ENCODE measurements at regions not wholly inside any gene's neighbourhood (a gene's known extent, or its start where the extent isn't known, plus 50 kb on each side); places are given as distances from the start of the nearest gene placed in this dataset.

DNA sequence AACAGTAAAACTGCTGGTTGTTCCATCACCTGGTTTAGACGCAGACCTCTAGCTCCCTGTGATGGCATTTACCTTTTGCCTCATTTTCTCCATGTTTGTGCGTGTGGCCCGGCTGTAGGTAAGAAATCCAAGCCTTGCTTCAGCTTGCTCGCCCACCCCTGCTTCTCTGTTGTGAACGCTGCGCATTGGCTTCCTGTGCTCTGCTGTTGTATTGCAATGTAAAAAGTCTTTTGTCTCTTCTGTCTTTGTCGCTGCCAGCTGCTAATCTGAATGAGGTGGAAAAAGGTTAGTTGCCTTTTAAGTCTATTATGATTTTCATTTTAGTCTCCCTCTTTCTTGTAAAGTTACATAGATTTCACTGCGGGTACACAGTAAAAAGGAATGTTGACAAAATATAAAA lies 127.3 kb upstream of the PACRGL start:
- Histone ChIP-seq H3K4ac (ENCODE audit: low read length) (no peak overlapping the region), H4K8ac (ENCODE audit: low read depth, low read length) (no peak overlapping the region), H3K4me2 (ENCODE audit: insufficient read depth, low read length, poor library complexity, severe bottlenecking) (peak overlapping the region; percentile 23), H3K23ac (ENCODE audit: low read depth, low read length, poor library complexity) (no peak overlapping the region), H3K79me1 (ENCODE audit: low read depth, low read length) (no peaks in the 10 kb centered on the region), H3K27me3 (ENCODE audit: control insufficient read depth in 3 of 3, insufficient read depth in 3 of 3, low read depth in 1 of 3, low read length in 3 of 3) (no peaks in the 10 kb centered on the region), H3K9me3 (replicated peaks in 1 of 2; ENCODE audit: control insufficient read depth in 2 of 2, insufficient read depth in 1 of 2, low read depth in 1 of 2, low read length in 2 of 2) (no peaks in the 10 kb centered on the region), H2BK15ac (ENCODE audit: low read length) (no peak overlapping the region), H3K18ac (ENCODE audit: low read length) (peak overlapping the region; percentile 13), H2BK12ac (ENCODE audit: low read length) (no peak overlapping the region), H2AFZ (ENCODE audit: low read length) (peak overlapping the region; percentile 50), H2BK120ac (ENCODE audit: low read depth, low read length) (no peak overlapping the region), H3K27ac (replicated peaks; ENCODE audit: low read length) (no peak overlapping the region), H3K4me3 (ENCODE audit: low read length in 2 of 2) (no peak overlapping the region), H3K14ac (ENCODE audit: low read length) (no peak overlapping the region), H3K9ac (ENCODE audit: low read depth, low read length, poor library complexity) (no peak overlapping the region), H3K4me1 (ENCODE audit: control insufficient read depth in 2 of 2, insufficient read depth in 1 of 2, low read depth in 1 of 2, low read length in 2 of 2) (peaks cover 5 to 19% of the 10 kb centered on the region in 2 donors), H3K36me3 (replicated peaks in 1 of 2; ENCODE audit: control insufficient read depth in 2 of 2, insufficient read depth in 2 of 2, low read length in 2 of 2) (peaks cover 0 to 49% of the 10 kb centered on the region in 2 donors), H2BK5ac (ENCODE audit: low read length) (no peak overlapping the region), H4K91ac (ENCODE audit: low read depth, low read length, poor library complexity) (no peak overlapping the region), H2AK5ac (ENCODE audit: low read depth, low read length) (no peak overlapping the region)
- no CpG with 5 or more reads among the region's 8 CpGs for WGBS, 2 donors (ENCODE audit: extremely low coverage in 2 of 2, insufficient read length in 2 of 2, insufficient replicate concordance in 1 of 2)
- DNase-seq (ENCODE audit: low spot score), result peak; percentile 27

DNA sequence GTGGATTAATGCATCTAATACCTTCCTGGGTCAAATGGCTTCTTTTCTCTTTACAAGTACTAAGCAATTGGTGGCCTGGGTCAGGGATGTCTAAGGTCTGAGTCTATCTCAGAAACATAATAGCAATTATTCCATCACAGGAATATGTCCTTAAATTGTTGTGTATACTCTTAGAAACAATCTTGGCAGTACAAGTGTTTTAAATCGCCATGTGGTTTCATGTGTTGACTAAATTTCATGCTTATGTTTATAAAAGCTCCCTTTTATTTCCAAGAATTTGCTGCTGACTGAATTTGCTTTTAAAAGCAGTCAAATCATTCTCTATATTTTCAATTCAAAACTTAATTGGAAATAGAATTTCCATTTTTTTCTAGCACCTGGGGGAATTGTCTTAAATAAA lies 125.3 kb upstream of the PACRGL start:
- H3K23ac ChIP-seq (ENCODE audit: low read depth, low read length, poor library complexity), result no peak overlapping the region
- H3K36me3 ChIP-seq (replicated peaks in 1 of 2; ENCODE audit: control insufficient read depth in 2 of 2, insufficient read depth in 2 of 2, low read length in 2 of 2), result peaks cover 0 to 37% of the 10 kb centered on the region in 2 donors
- WGBS, 2 donors (ENCODE audit: extremely low coverage in 2 of 2, insufficient read length in 2 of 2, insufficient replicate concordance in 1 of 2), result no CpG with 5 or more reads among the region's 1 CpG
- H2BK5ac ChIP-seq (ENCODE audit: low read length), result no peak overlapping the region
- no peak overlapping the region for H3K4me2 ChIP-seq (ENCODE audit: insufficient read depth, low read length, poor library complexity, severe bottlenecking)
- H3K9me3 ChIP-seq (replicated peaks in 1 of 2; ENCODE audit: control insufficient read depth in 2 of 2, insufficient read depth in 1 of 2, low read depth in 1 of 2, low read length in 2 of 2), result no peaks in the 10 kb centered on the region
- H3K9ac ChIP-seq (ENCODE audit: low read depth, low read length, poor library complexity), result no peak overlapping the region
- no peaks in the 10 kb centered on the region for H3K79me1 ChIP-seq (ENCODE audit: low read depth, low read length)
- H2BK12ac ChIP-seq (ENCODE audit: low read length), result no peak overlapping the region
- no peak overlapping the region for H2BK120ac ChIP-seq (ENCODE audit: low read depth, low read length)
- no peak overlapping the region for H2AK5ac ChIP-seq (ENCODE audit: low read depth, low read length)
- peaks cover 5 to 19% of the 10 kb centered on the region in 2 donors for H3K4me1 ChIP-seq (ENCODE audit: control insufficient read depth in 2 of 2, insufficient read depth in 1 of 2, low read depth in 1 of 2, low read length in 2 of 2)
- no peak overlapping the region for H3K14ac ChIP-seq (ENCODE audit: low read length)
- no peak overlapping the region for H2AFZ ChIP-seq (ENCODE audit: low read length)
- H3K27me3 ChIP-seq (ENCODE audit: control insufficient read depth in 3 of 3, insufficient read depth in 3 of 3, low read depth in 1 of 3, low read length in 3 of 3), result no peaks in the 10 kb centered on the region
- H2BK15ac ChIP-seq (ENCODE audit: low read length), result no peak overlapping the region
- no peak overlapping the region for H3K18ac ChIP-seq (ENCODE audit: low read length)
- no peak overlapping the region for H3K27ac ChIP-seq (replicated peaks; ENCODE audit: low read length)
- no peak overlapping the region for H3K4ac ChIP-seq (ENCODE audit: low read length)
- no peak overlapping the region for H4K91ac ChIP-seq (ENCODE audit: low read depth, low read length, poor library complexity)
- no peak for DNase-seq (ENCODE audit: low spot score)
- H4K8ac ChIP-seq (ENCODE audit: low read depth, low read length), result no peak overlapping the region
- H3K4me3 ChIP-seq (ENCODE audit: low read length in 2 of 2), result no peak overlapping the region

DNA sequence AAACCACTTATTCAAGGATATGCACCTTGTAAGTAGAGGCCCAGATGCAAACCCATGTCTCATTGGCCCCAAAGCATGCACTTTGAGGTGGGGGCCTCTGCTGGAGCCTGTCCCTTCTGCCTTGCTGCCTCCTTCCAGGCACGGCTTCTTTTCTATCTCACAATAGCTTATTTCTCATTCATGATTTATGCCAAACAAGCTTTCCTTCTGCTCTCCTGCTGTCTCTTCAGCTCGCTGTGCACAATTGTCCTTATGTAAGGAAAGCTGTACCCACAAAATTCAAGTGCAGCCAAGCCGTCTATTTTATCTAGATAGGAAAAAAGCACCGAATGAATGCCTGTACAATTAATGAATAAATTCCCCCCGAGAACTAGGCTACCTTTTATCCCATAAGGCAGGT lies 124.8 kb upstream of the PACRGL start:
- no peak overlapping the region for H2BK15ac ChIP-seq (ENCODE audit: low read length)
- H3K9ac ChIP-seq (ENCODE audit: low read depth, low read length, poor library complexity), result no peak overlapping the region
- H2AK5ac ChIP-seq (ENCODE audit: low read depth, low read length), result no peak overlapping the region
- no peak overlapping the region for H4K8ac ChIP-seq (ENCODE audit: low read depth, low read length)
- no peaks in the 10 kb centered on the region for H3K79me1 ChIP-seq (ENCODE audit: low read depth, low read length)
- H4K91ac ChIP-seq (ENCODE audit: low read depth, low read length, poor library complexity), result no peak overlapping the region
- DNase-seq (ENCODE audit: low spot score), result no peak
- H3K27me3 ChIP-seq (ENCODE audit: control insufficient read depth in 3 of 3, insufficient read depth in 3 of 3, low read depth in 1 of 3, low read length in 3 of 3), result no peaks in the 10 kb centered on the region
- H3K4me1 ChIP-seq (ENCODE audit: control insufficient read depth in 2 of 2, insufficient read depth in 1 of 2, low read depth in 1 of 2, low read length in 2 of 2), result peaks cover 5 to 19% of the 10 kb centered on the region in 2 donors
- H3K18ac ChIP-seq (ENCODE audit: low read length), result no peak overlapping the region
- WGBS, 2 donors (ENCODE audit: extremely low coverage in 2 of 2, insufficient read length in 2 of 2, insufficient replicate concordance in 1 of 2), result no CpG with 5 or more reads among the region's 5 CpGs
- no peak overlapping the region for H2BK120ac ChIP-seq (ENCODE audit: low read depth, low read length)
- H2BK12ac ChIP-seq (ENCODE audit: low read length), result no peak overlapping the region
- H3K4ac ChIP-seq (ENCODE audit: low read length), result no peak overlapping the region
- peaks cover 0 to 37% of the 10 kb centered on the region in 2 donors for H3K36me3 ChIP-seq (replicated peaks in 1 of 2; ENCODE audit: control insufficient read depth in 2 of 2, insufficient read depth in 2 of 2, low read length in 2 of 2)
- H3K23ac ChIP-seq (ENCODE audit: low read depth, low read length, poor library complexity), result no peak overlapping the region
- H2AFZ ChIP-seq (ENCODE audit: low read length), result no peak overlapping the region
- H3K4me3 ChIP-seq (ENCODE audit: low read length in 2 of 2), result no peak overlapping the region
- no peaks in the 10 kb centered on the region for H3K9me3 ChIP-seq (replicated peaks in 1 of 2; ENCODE audit: control insufficient read depth in 2 of 2, insufficient read depth in 1 of 2, low read depth in 1 of 2, low read length in 2 of 2)
- H3K14ac ChIP-seq (ENCODE audit: low read length), result no peak overlapping the region
- H3K4me2 ChIP-seq (ENCODE audit: insufficient read depth, low read length, poor library complexity, severe bottlenecking), result no peak overlapping the region
- H2BK5ac ChIP-seq (ENCODE audit: low read length), result no peak overlapping the region
- H3K27ac ChIP-seq (replicated peaks; ENCODE audit: low read length), result no peak overlapping the region

DNA sequence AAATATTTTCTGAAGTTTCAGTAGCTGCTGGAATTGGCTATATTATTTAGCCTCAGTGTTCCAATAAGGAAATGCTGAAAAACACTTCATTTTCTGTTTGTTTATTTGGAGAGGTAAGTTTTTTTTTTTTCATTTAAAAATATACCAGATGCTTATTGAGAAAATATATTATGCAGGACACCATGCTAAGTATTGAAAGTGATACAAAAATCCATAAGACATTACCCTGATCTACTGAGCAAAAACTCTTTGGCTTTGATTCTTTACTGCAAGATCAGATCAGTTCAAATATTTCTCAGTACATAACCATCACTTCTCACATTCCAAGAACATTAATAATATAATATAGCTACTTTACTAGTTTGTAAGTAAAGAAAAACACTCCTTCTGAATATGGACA lies 123.4 kb upstream of the PACRGL start:
- Histone ChIP-seq H4K8ac (ENCODE audit: low read depth, low read length) (no peak overlapping the region), H3K36me3 (replicated peaks in 1 of 2; ENCODE audit: control insufficient read depth in 2 of 2, insufficient read depth in 2 of 2, low read length in 2 of 2) (peaks cover 0 to 33% of the 10 kb centered on the region in 2 donors), H3K4ac (ENCODE audit: low read length) (no peak overlapping the region), H3K4me3 (ENCODE audit: low read length in 2 of 2) (no peak overlapping the region), H2BK120ac (ENCODE audit: low read depth, low read length) (no peak overlapping the region), H3K27me3 (ENCODE audit: control insufficient read depth in 3 of 3, insufficient read depth in 3 of 3, low read depth in 1 of 3, low read length in 3 of 3) (no peaks in the 10 kb centered on the region), H2AK5ac (ENCODE audit: low read depth, low read length) (no peak overlapping the region), H3K27ac (replicated peaks; ENCODE audit: low read length) (no peak overlapping the region), H4K91ac (ENCODE audit: low read depth, low read length, poor library complexity) (no peak overlapping the region), H3K4me2 (ENCODE audit: insufficient read depth, low read length, poor library complexity, severe bottlenecking) (no peak overlapping the region), H3K9me3 (replicated peaks in 1 of 2; ENCODE audit: control insufficient read depth in 2 of 2, insufficient read depth in 1 of 2, low read depth in 1 of 2, low read length in 2 of 2) (no peaks in the 10 kb centered on the region), H3K23ac (ENCODE audit: low read depth, low read length, poor library complexity) (no peak overlapping the region), H2BK12ac (ENCODE audit: low read length) (no peak overlapping the region), H2BK5ac (ENCODE audit: low read length) (no peak overlapping the region), H3K4me1 (ENCODE audit: control insufficient read depth in 2 of 2, insufficient read depth in 1 of 2, low read depth in 1 of 2, low read length in 2 of 2) (peaks cover 5 to 19% of the 10 kb centered on the region in 2 donors), H2AFZ (ENCODE audit: low read length) (no peak overlapping the region), H3K9ac (ENCODE audit: low read depth, low read length, poor library complexity) (no peak overlapping the region), H3K18ac (ENCODE audit: low read length) (no peak overlapping the region), H2BK15ac (ENCODE audit: low read length) (no peak overlapping the region), H3K79me1 (ENCODE audit: low read depth, low read length) (no peaks in the 10 kb centered on the region), H3K14ac (ENCODE audit: low read length) (no peak overlapping the region)
- DNase-seq (ENCODE audit: low spot score), result no peak

Data from neuronal stem cell (in vitro differentiated cells).